Ovary (tissue), 7 donors: ENCODE measurements at regions not wholly inside any gene's neighbourhood (a gene's known extent, or its start where the extent isn't known, plus 50 kb on each side); places are given as distances from the start of the nearest gene placed in this dataset.

Source experiments
- DNase-seq, 5 donors: peaks; one replicate each; pipeline ENCODE4 v3.0.0-alpha.2; 2019 to 2020
- H3K27ac ChIP-seq, 2 donors: fragments of 200-600 bp; one replicate each; pipeline versions ENCODE4 v1.5.1 to v1.8.0; 2019 to 2022
- H3K27me3 ChIP-seq: fragments of 200-600 bp; one replicate; pipeline ENCODE4 v1.8.0; 2022
- H3K36me3 ChIP-seq: fragments of 200-600 bp; sonication (generic); one replicate; pipeline ENCODE4 v1.5.1; 2019
- H3K4me1 ChIP-seq: one replicate; pipeline ENCODE4 v1.8.1; 2013; ENCODE audit warnings: mild to moderate bottlenecking, moderate library complexity; ENCODE audit not compliant: insufficient read depth
- H3K4me3 ChIP-seq: fragments of 200-600 bp; sonication (generic); one replicate; pipeline ENCODE4 v1.5.1; 2017
- H3K9me3 ChIP-seq, 2 donors: fragments of 200-600 bp in 1 of 2; sonication (generic) in 1 of 2; one replicate each; pipeline versions ENCODE4 v1.5.1 to v1.8.1; 2013 to 2019; ENCODE audit warnings: mild to moderate bottlenecking in 1 of 2, moderate library complexity in 1 of 2
- EP300 ChIP-seq: sonication (generic); formaldehyde crosslinking; IDR thresholded peaks from one replicate; pipeline ENCODE4 v1.6.1; 2017; ENCODE audit warnings: antibody characterized with exemption
- POLR2A ChIP-seq: fragments of 450-650 bp; IDR thresholded peaks from one replicate; pipeline ENCODE4 v1.6.1; 2017; ENCODE audit warnings: antibody characterized with exemption, mild to moderate bottlenecking, moderate library complexity
- WGBS, 3 donors: extraction: QIAGEN DNeasy Blood & Tissue Kit in 1 of 3; methylation state at CpG; one replicate each; pipeline versions ENCODE4 v1.1.5 to v1.1.7; 2013 to 2017; 5-methylcytosine and 5-hydroxymethylcytosine counted together
- intact Hi-C, 4 donors: fragments of 100-400 bp; cut with DNase I; formaldehyde crosslinking; loops; one replicate each; pipeline versions ENCODE4 v1.11.0 to v1.15.1; 2022 to 2023
- TF ChIP-seq, protein P1 (sequence below), 3 donors: fragments of 450-650 bp in 2 of 3; fragments of 200-600 bp in 1 of 3; IDR thresholded peaks; one replicate each; pipeline versions ENCODE4 v1.5.1 to v1.8.0; 2016 to 2022; ENCODE audit warnings: antibody characterized with exemption in 3 of 3, mild to moderate bottlenecking in 1 of 3
- donor health status: DM: no; HTN: no; CAD: no; lungs with moderate emphysema.
- donor health status: DM: no; HTN: no; CAD: no.
- donor health status: Bipolar disorder and iron deficiency.
- donor health status: DM: no; HTN: no; CAD: no.
- donor health status: DM: yes; HTN: yes; CAD: no.

- no peaks in the 10 kb centered on the region for H3K27me3 ChIP-seq
- no peak overlapping the region for H3K4me3 ChIP-seq
- no peak for DNase-seq
- TF ChIP-seq, protein P1, sequence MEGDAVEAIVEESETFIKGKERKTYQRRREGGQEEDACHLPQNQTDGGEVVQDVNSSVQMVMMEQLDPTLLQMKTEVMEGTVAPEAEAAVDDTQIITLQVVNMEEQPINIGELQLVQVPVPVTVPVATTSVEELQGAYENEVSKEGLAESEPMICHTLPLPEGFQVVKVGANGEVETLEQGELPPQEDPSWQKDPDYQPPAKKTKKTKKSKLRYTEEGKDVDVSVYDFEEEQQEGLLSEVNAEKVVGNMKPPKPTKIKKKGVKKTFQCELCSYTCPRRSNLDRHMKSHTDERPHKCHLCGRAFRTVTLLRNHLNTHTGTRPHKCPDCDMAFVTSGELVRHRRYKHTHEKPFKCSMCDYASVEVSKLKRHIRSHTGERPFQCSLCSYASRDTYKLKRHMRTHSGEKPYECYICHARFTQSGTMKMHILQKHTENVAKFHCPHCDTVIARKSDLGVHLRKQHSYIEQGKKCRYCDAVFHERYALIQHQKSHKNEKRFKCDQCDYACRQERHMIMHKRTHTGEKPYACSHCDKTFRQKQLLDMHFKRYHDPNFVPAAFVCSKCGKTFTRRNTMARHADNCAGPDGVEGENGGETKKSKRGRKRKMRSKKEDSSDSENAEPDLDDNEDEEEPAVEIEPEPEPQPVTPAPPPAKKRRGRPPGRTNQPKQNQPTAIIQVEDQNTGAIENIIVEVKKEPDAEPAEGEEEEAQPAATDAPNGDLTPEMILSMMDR (IDR thresholded peaks at IDR 0.05): no peak
- TF ChIP-seq POLR2A (no peak), EP300 (no peak)
- H3K9me3 ChIP-seq: no peaks in the 10 kb centered on the region
- intact Hi-C loops: no loop called here
- no peak overlapping the region for H3K27ac ChIP-seq
- H3K4me1 ChIP-seq: no peaks in the 10 kb centered on the region
- H3K36me3 ChIP-seq: no peaks in the 10 kb centered on the region
Observed at GRCh38 chr1:177597393-177597792, 372.5 kb downstream of the SEC16B start.

- H3K4me3 ChIP-seq: no peak overlapping the region
- no peaks in the 10 kb centered on the region for H3K4me1 ChIP-seq
- WGBS, 3 donors: 52 to 69% (median 53%) methylated on average over 2 of the region's 2 CpGs
- TF ChIP-seq POLR2A (no peak), EP300 (no peak)
- TF ChIP-seq, protein P1 (IDR thresholded peaks at IDR 0.05): no peak
- H3K9me3 ChIP-seq: no peaks in the 10 kb centered on the region
- no peak for DNase-seq
- H3K36me3 ChIP-seq: no peaks in the 10 kb centered on the region
- H3K27me3 ChIP-seq: no peaks in the 10 kb centered on the region
- H3K27ac ChIP-seq: no peak overlapping the region
- intact Hi-C loops: no loop called here
Observed at GRCh38 chr1:177596485-177596884, 373.4 kb downstream of the SEC16B start.

GRCh38 chr1:177593105-177593504, 376.8 kb downstream of the SEC16B start:
- no peak overlapping the region for H3K4me3 ChIP-seq
- H3K27ac ChIP-seq: no peak overlapping the region
- H3K9me3 ChIP-seq: no peaks in the 10 kb centered on the region
- no peak for DNase-seq
- TF ChIP-seq EP300 (no peak), POLR2A (no peak)
- TF ChIP-seq, protein P1 (IDR thresholded peaks at IDR 0.05): no peak
- H3K36me3 ChIP-seq: no peaks in the 10 kb centered on the region
- intact Hi-C loops: no loop called here
- H3K4me1 ChIP-seq: no peaks in the 10 kb centered on the region
- WGBS, 3 donors: 63 to 72% (median 65%) methylated on average over 3 of the region's 3 CpGs
- no peaks in the 10 kb centered on the region for H3K27me3 ChIP-seq

- H3K9me3 ChIP-seq: no peaks in the 10 kb centered on the region
- 44 to 73% (median 53%) methylated on average over 4 of the region's 4 CpGs for WGBS, 3 donors
- H3K4me3 ChIP-seq: no peak overlapping the region
- H3K27ac ChIP-seq: no peak overlapping the region
- intact Hi-C loops: no loop called here
- no peaks in the 10 kb centered on the region for H3K4me1 ChIP-seq
- no peak for DNase-seq
- TF ChIP-seq, protein P1 (IDR thresholded peaks at IDR 0.05): no peak
- TF ChIP-seq POLR2A: no peak
- TF ChIP-seq EP300: no peak
- no peaks in the 10 kb centered on the region for H3K36me3 ChIP-seq
- no peaks in the 10 kb centered on the region for H3K27me3 ChIP-seq
Observed at GRCh38 chr1:177592624-177593023, 377.2 kb downstream of the SEC16B start.

- H3K4me3 ChIP-seq: no peak overlapping the region
- H3K4me1 ChIP-seq: no peaks in the 10 kb centered on the region
- no peaks in the 10 kb centered on the region for H3K36me3 ChIP-seq
- no peak for DNase-seq
- intact Hi-C loops: no loop called here
- TF ChIP-seq, protein P1 (IDR thresholded peaks at IDR 0.05): no peak
- TF ChIP-seq POLR2A: no peak
- TF ChIP-seq EP300: no peak
- H3K27ac ChIP-seq: no peak overlapping the region
- WGBS, 3 donors: 78 to 81% (median 81%) methylated on average over 11 of the region's 11 CpGs
- no peaks in the 10 kb centered on the region for H3K27me3 ChIP-seq
- H3K9me3 ChIP-seq: no peaks in the 10 kb centered on the region
Observed at GRCh38 chr1:177591155-177591554, 378.7 kb downstream of the SEC16B start.
